Mesendoderm (in vitro differentiated cells): ENCODE measurements at regions not wholly inside any gene's neighbourhood (a gene's known extent, or its start where the extent isn't known, plus 50 kb on each side); places are given as distances from the start of the nearest gene placed in this dataset.

Source experiments
- DNase-seq: peaks from one replicate; pipeline ENCODE4 v3.0.0; 2013
- H2AK5ac ChIP-seq: 2 replicates; pipeline ENCODE4 v1.6.1; 2013; ENCODE audit warnings: low read length, inconsistent platforms
- H2BK120ac ChIP-seq: 2 replicates; pipeline ENCODE4 v1.6.1; 2013; ENCODE audit warnings: low read depth, mild to moderate bottlenecking, low read length, moderate library complexity, mixed read lengths
- H2BK15ac ChIP-seq: replicated peaks from 2 replicates; pipeline ENCODE4 v1.6.1; 2013; ENCODE audit warnings: low read depth, mild to moderate bottlenecking, moderate library complexity
- H2BK5ac ChIP-seq: 2 replicates; pipeline ENCODE4 v1.6.1; 2013; ENCODE audit warnings: low read length, inconsistent platforms
- H3K18ac ChIP-seq: 2 replicates; pipeline ENCODE4 v1.6.1; 2013; ENCODE audit warnings: mild to moderate bottlenecking, low read length, mixed read lengths
- H3K23ac ChIP-seq: one replicate; pipeline ENCODE4 v1.6.1; 2013; ENCODE audit warnings: low read length
- H3K27ac ChIP-seq: 2 replicates; pipeline ENCODE4 v1.5.1; 2013; ENCODE audit warnings: low read depth, mild to moderate bottlenecking, inconsistent platforms, low read length, moderate library complexity
- H3K27me3 ChIP-seq: 2 replicates; pipeline ENCODE4 v1.6.1; 2013; ENCODE audit warnings: low read length, control low read depth, mild to moderate bottlenecking, inconsistent platforms; ENCODE audit not compliant: insufficient read depth, poor library complexity
- H3K36me3 ChIP-seq: 2 replicates; pipeline ENCODE4 v1.6.1; 2013; ENCODE audit warnings: low read length, inconsistent platforms; ENCODE audit not compliant: control insufficient read depth, insufficient read depth
- H3K4ac ChIP-seq: one replicate; pipeline ENCODE4 v1.6.1; 2013; ENCODE audit warnings: low read depth, mild to moderate bottlenecking, low read length, moderate library complexity
- H3K4me1 ChIP-seq: 2 replicates; pipeline ENCODE4 v1.6.1; 2013; ENCODE audit warnings: low read depth, low read length, inconsistent platforms; ENCODE audit not compliant: control insufficient read depth
- H3K4me2 ChIP-seq: 2 replicates; pipeline ENCODE4 v1.6.1; 2013; ENCODE audit warnings: low read length
- H3K4me3 ChIP-seq: 2 replicates; pipeline ENCODE4 v1.5.1; 2013; ENCODE audit warnings: mild to moderate bottlenecking, low read length
- H3K56ac ChIP-seq: one replicate; pipeline ENCODE4 v1.6.1; 2013; ENCODE audit warnings: low read length
- H3K79me1 ChIP-seq: 2 replicates; pipeline ENCODE4 v1.6.1; 2013; ENCODE audit warnings: low read length, inconsistent platforms
- H3K79me2 ChIP-seq: 2 replicates; pipeline ENCODE4 v1.6.1; 2013; ENCODE audit warnings: mild to moderate bottlenecking, low read length; ENCODE audit not compliant: control insufficient read depth, insufficient read depth
- H3K9ac ChIP-seq: 2 replicates; pipeline ENCODE4 v1.6.1; 2013; ENCODE audit warnings: low read length, inconsistent platforms
- H4K5ac ChIP-seq: one replicate; pipeline ENCODE4 v1.6.1; 2013; ENCODE audit warnings: low read length
- H4K8ac ChIP-seq: one replicate; pipeline ENCODE4 v1.6.1; 2013; ENCODE audit warnings: low read depth, mild to moderate bottlenecking, control low read depth, low read length, moderate library complexity
- WGBS: extraction: QIAGEN DNeasy Blood & Tissue Kit; methylation state at CpG from one replicate; pipeline ENCODE4 v1.1.7; 2013; ENCODE audit warnings: low lambda C conversion rate, missing lambda C conversion rate; ENCODE audit not compliant: insufficient coverage; ENCODE audit errors: extremely low coverage; 5-methylcytosine and 5-hydroxymethylcytosine counted together

DNA sequence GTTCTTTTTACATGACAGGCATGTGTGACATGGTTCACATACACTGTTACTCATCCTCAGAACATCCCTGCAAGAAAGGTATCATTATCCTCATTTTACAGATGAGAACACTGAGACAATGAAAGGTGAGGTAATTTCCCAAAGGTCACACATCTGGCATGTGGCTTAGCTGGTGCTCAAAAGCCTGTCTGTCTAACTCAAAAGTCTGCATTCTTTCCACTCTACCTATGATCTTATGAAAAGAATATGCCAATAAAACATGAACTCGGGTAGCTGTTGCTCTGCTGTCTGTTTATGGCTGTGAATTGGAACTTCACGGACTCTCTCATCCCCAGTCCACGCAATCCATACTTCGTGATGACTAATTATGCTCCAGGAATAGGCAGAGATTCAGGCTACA is 79.0 kb upstream of the ODAD2 start:
- no CpG with 5 or more reads among the region's 4 CpGs for WGBS
- no peaks in the 10 kb centered on the region for H3K4me1 ChIP-seq

DNA sequence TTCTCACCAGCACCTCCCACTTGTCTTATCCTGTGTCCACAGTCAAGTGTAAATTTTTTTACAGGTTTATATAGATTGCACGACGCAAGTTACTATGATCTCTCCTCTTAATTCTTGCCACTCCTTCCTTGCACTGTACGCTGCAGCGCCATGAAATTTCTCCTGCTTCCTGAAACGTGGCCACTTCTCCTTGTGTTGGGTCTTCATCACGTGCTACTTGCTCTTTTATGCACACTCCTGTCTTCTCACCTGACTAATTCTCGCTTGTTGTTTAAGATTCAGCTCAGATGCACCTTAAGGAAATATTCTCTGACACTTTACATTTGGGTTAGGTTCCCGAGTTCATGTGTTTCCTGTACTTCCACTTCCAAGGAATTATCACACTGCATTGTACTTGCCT is 76.5 kb upstream of the ODAD2 start:
- no peak for DNase-seq
- H3K79me2 ChIP-seq, result no peaks in the 10 kb centered on the region
- H3K27ac ChIP-seq, result no peak overlapping the region
- no peak overlapping the region for H4K5ac ChIP-seq
- H3K9ac ChIP-seq, result no peak overlapping the region
- no peak overlapping the region for H3K18ac ChIP-seq
- H2BK5ac ChIP-seq, result no peak overlapping the region
- no peak overlapping the region for H4K8ac ChIP-seq
- H3K36me3 ChIP-seq, result no peaks in the 10 kb centered on the region
- no peak overlapping the region for H2AK5ac ChIP-seq
- no peak overlapping the region for H3K4me3 ChIP-seq
- H3K4ac ChIP-seq, result no peak overlapping the region
- no peak overlapping the region for H3K56ac ChIP-seq
- no CpG with 5 or more reads among the region's 8 CpGs for WGBS
- H3K23ac ChIP-seq, result no peak overlapping the region
- H2BK120ac ChIP-seq, result no peak overlapping the region
- H2BK15ac ChIP-seq, result no peak overlapping the region
- H3K79me1 ChIP-seq, result no peaks in the 10 kb centered on the region
- H3K4me1 ChIP-seq, result no peaks in the 10 kb centered on the region
- no peak overlapping the region for H3K4me2 ChIP-seq
- no peaks in the 10 kb centered on the region for H3K27me3 ChIP-seq

More for the DNA sequence above, 79.0 kb upstream of the ODAD2 start:
- Histone ChIP-seq H3K23ac (no peak overlapping the region), H2BK15ac (no peak overlapping the region), H3K4me3 (no peak overlapping the region), H4K8ac (no peak overlapping the region), H2AK5ac (no peak overlapping the region), H3K4ac (no peak overlapping the region), H3K79me1 (no peaks in the 10 kb centered on the region), H3K4me2 (no peak overlapping the region), H3K36me3 (no peaks in the 10 kb centered on the region), H3K27me3 (no peaks in the 10 kb centered on the region), H3K79me2 (no peaks in the 10 kb centered on the region), H3K9ac (no peak overlapping the region), H2BK120ac (no peak overlapping the region), H4K5ac (no peak overlapping the region), H3K18ac (no peak overlapping the region), H3K27ac (no peak overlapping the region), H2BK5ac (no peak overlapping the region), H3K56ac (no peak overlapping the region)
- DNase-seq, result no peak

DNA sequence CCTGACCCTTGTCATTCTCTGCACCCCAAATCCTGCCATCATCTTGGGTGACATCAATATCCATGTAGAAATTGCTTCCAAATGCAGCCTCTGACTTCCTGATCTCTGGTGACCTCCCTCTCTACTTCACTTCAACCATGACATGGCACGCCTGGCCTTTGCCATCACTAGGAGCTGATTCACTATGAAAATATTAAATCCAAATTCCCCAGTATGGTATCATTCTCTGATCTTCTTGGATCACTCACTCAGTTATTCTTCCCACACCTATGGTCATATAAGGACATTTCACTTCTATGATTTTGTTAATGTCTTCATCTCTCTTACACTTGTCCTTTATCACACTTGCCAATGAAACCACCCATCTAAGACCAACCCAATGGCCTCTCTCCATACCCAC is 73.7 kb upstream of the ODAD2 start:
- Histone ChIP-seq H3K36me3 (no peaks in the 10 kb centered on the region), H2BK5ac (no peak overlapping the region), H2BK15ac (no peak overlapping the region), H3K4me3 (no peak overlapping the region), H3K9ac (no peak overlapping the region), H3K4me1 (no peaks in the 10 kb centered on the region), H3K4me2 (no peak overlapping the region), H3K27me3 (no peaks in the 10 kb centered on the region), H3K79me2 (no peaks in the 10 kb centered on the region), H3K56ac (no peak overlapping the region), H4K5ac (no peak overlapping the region), H3K4ac (no peak overlapping the region), H3K18ac (no peak overlapping the region), H2AK5ac (no peak overlapping the region), H3K79me1 (no peaks in the 10 kb centered on the region), H3K23ac (no peak overlapping the region), H3K27ac (no peak overlapping the region), H4K8ac (no peak overlapping the region), H2BK120ac (no peak overlapping the region)
- no peak for DNase-seq
- WGBS, result no CpG with 5 or more reads among the region's 1 CpG

DNA sequence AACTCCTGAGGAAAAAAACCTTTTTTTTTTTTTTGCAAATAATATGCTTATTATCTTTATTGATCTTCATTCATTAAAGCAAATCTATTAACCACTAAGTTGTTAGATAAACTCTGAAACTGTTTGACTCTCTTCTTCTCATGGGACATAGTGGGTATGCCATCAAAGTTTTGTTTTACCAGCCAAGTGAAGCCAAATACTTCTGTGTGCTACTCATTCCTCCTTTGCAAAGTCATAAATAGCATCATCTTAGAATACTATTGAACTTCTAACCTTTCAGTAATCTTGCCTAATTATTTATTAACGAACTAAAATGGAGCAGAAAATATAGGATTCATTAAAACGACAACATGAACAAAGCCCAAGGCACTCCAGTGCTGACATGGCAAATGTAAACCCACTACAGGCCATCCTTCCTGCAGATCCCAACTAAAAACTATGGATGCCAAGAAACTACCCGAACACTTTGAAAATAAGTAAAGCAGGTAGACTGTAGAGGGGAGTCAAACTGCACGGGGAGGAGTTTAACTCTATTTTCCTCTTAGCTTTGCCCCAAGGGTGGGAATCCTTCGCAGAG is 61.2 kb upstream of the ODAD2 start:
- H3K36me3 ChIP-seq, result no peaks in the 10 kb centered on the region
- H3K9ac ChIP-seq, result no peak overlapping the region
- no peak overlapping the region for H3K18ac ChIP-seq
- no peak overlapping the region for H3K23ac ChIP-seq
- no peak overlapping the region for H3K4ac ChIP-seq
- DNase-seq, result no peak
- WGBS, result no CpG with 5 or more reads among the region's 5 CpGs
- no peaks in the 10 kb centered on the region for H3K4me1 ChIP-seq
- no peaks in the 10 kb centered on the region for H3K79me1 ChIP-seq
- no peak overlapping the region for H3K27ac ChIP-seq
- H2BK5ac ChIP-seq, result no peak overlapping the region
- no peak overlapping the region for H3K4me2 ChIP-seq
- H2BK15ac ChIP-seq, result no peak overlapping the region
- H2AK5ac ChIP-seq, result no peak overlapping the region
- H3K27me3 ChIP-seq, result no peaks in the 10 kb centered on the region
- no peak overlapping the region for H2BK120ac ChIP-seq
- no peaks in the 10 kb centered on the region for H3K79me2 ChIP-seq
- no peak overlapping the region for H3K56ac ChIP-seq
- H4K5ac ChIP-seq, result no peak overlapping the region
- H4K8ac ChIP-seq, result no peak overlapping the region
- H3K4me3 ChIP-seq, result no peak overlapping the region

DNA sequence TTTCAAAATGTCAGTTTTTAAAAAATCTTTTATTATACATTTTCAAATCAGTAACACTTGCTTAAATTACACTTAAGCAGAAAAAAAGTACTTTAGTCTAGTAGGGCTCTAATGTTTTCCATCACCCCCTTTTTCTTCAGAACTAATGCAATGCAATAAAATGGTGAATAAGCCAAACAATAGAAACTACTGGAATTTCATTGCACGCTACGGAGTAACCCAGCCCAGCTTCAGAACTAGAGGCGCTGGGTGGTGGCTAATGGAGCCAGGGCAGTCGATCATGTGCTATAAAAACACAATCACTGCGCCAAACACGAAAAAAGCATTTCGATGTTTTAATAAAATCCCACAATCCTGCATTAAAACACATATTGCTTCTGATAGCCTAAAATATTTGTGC is 59.9 kb upstream of the ODAD2 start:
- H3K4me2 ChIP-seq, result no peak overlapping the region
- DNase-seq, result no peak
- H3K4ac ChIP-seq, result no peak overlapping the region
- no peak overlapping the region for H3K18ac ChIP-seq
- no peaks in the 10 kb centered on the region for H3K79me2 ChIP-seq
- no peak overlapping the region for H4K8ac ChIP-seq
- WGBS, result no CpG with 5 or more reads among the region's 7 CpGs
- H3K23ac ChIP-seq, result no peak overlapping the region
- H2AK5ac ChIP-seq, result no peak overlapping the region
- no peak overlapping the region for H2BK15ac ChIP-seq
- H3K9ac ChIP-seq, result no peak overlapping the region
- H3K36me3 ChIP-seq, result no peaks in the 10 kb centered on the region
- H3K4me3 ChIP-seq, result no peak overlapping the region
- H2BK5ac ChIP-seq, result no peak overlapping the region
- H4K5ac ChIP-seq, result no peak overlapping the region
- H3K4me1 ChIP-seq, result no peaks in the 10 kb centered on the region
- H3K27me3 ChIP-seq, result no peaks in the 10 kb centered on the region
- no peak overlapping the region for H2BK120ac ChIP-seq
- H3K27ac ChIP-seq, result no peak overlapping the region
- H3K56ac ChIP-seq, result no peak overlapping the region
- no peaks in the 10 kb centered on the region for H3K79me1 ChIP-seq

DNA sequence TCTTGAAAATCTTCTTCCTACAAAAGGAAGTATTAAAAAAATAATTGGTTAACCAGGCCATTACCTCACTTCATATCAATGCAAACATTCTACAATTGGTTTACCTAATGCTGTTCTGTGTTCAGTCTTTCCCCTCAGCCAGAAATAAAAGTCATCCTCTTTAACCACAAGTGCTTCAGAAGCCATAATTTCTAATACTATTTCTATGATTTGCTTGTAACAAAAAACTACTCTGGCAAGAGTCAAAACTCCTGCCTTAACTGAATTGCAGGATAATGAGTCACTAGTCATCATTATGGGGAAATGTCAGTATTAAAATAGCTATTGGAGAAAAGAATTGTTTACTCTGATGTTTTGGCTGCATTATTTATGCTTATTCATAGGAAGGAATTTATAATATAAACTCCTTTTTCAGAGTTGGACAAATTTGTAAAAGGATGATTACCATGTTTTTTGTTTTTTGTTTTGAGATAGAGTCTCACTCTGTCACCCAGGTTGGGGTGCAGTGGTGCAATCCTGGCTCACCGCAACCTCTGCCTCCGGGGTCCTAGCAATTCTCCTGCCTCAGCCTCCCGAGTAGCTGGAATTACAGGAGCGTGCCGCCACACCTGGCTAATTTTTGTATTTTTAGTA is 55.5 kb upstream of the ODAD2 start:
- H2BK15ac ChIP-seq, result no peak overlapping the region
- H4K5ac ChIP-seq, result no peak overlapping the region
- no peaks in the 10 kb centered on the region for H3K36me3 ChIP-seq
- no peak overlapping the region for H2AK5ac ChIP-seq
- no peak overlapping the region for H3K4me2 ChIP-seq
- H3K79me2 ChIP-seq, result no peaks in the 10 kb centered on the region
- no peak overlapping the region for H3K4me3 ChIP-seq
- no peak overlapping the region for H3K18ac ChIP-seq
- no peak overlapping the region for H4K8ac ChIP-seq
- no peak overlapping the region for H2BK5ac ChIP-seq
- no peaks in the 10 kb centered on the region for H3K27me3 ChIP-seq
- no peak overlapping the region for H3K27ac ChIP-seq
- H3K79me1 ChIP-seq, result no peaks in the 10 kb centered on the region
- H3K9ac ChIP-seq, result no peak overlapping the region
- H2BK120ac ChIP-seq, result no peak overlapping the region
- H3K56ac ChIP-seq, result no peak overlapping the region
- no peak overlapping the region for H3K23ac ChIP-seq
- no CpG with 5 or more reads among the region's 5 CpGs for WGBS
- H3K4ac ChIP-seq, result no peak overlapping the region
- no peaks in the 10 kb centered on the region for H3K4me1 ChIP-seq
- no peak for DNase-seq
